Cardiac fibroblast (primary cell): ENCODE measurements at regions not wholly inside any gene's neighbourhood (a gene's known extent, or its start where the extent isn't known, plus 50 kb on each side); places are given as distances from the start of the nearest gene placed in this dataset.

Experiments
- DNase-seq, 2 donors: peaks; one replicate each; pipeline versions ENCODE4 v3.0.0 to v3.0.0-alpha.2; 2010; ENCODE audit warnings: low read depth in 2 of 2
- H3K4me3 ChIP-seq, 2 donors: replicated peaks in 1 of 2; 1 replicate in 1 of 2; 2 replicates in 1 of 2; pipeline ENCODE4 v1.5.1; 2011; ENCODE audit warnings: low read depth in 2 of 2, low read length in 2 of 2, mild to moderate bottlenecking in 2 of 2, moderate library complexity in 1 of 2
- CTCF ChIP-seq: IDR thresholded peaks from one replicate; pipeline ENCODE4 v1.5.1; 2011; ENCODE audit warnings: low read depth, mild to moderate bottlenecking, low read length, inconsistent platforms

- no peak for TF ChIP-seq CTCF
Measured at GRCh38 chr3:164393171-164393570, 685.1 kb downstream of the SI start.

GRCh38 chr3:164390046-164390445 is 688.2 kb downstream of the SI start:
- no peak overlapping the region for H3K4me3 ChIP-seq
- DNase-seq = no peak
- peak; percentile 21 for TF ChIP-seq CTCF

More at GRCh38 chr3:164393171-164393570, 685.1 kb downstream of the SI start:
- H3K4me3 ChIP-seq = no peak overlapping the region
- no peak for DNase-seq

- TF ChIP-seq CTCF = no peak
- DNase-seq = no peak
- no peak overlapping the region for H3K4me3 ChIP-seq
Measured at GRCh38 chr3:164387236-164387635, 691.1 kb downstream of the SI start.

- TF ChIP-seq CTCF = no peak
- DNase-seq = no peak
- no peak overlapping the region for H3K4me3 ChIP-seq
Measured at GRCh38 chr3:164380156-164380555, 698.1 kb downstream of the SI start.

- H3K4me3 ChIP-seq = no peak overlapping the region
- no peak for TF ChIP-seq CTCF
- DNase-seq = no peak
Measured at GRCh38 chr3:164377466-164377865, 700.8 kb downstream of the SI start.

GRCh38 chr3:164375995-164376394 is 702.3 kb downstream of the SI start:
- TF ChIP-seq CTCF = no peak
- DNase-seq = no peak
- H3K4me3 ChIP-seq = no peak overlapping the region

- no peak for DNase-seq
- no peak overlapping the region for H3K4me3 ChIP-seq
- TF ChIP-seq CTCF = no peak
Measured at GRCh38 chr3:164375538-164375937, 702.8 kb downstream of the SI start.
